ENCODE measurements at regions not wholly inside any gene's neighbourhood (a gene's known extent, or its start where the extent isn't known, plus 50 kb on each side); places are given as distances from the start of the nearest gene placed in this dataset.

DNA sequence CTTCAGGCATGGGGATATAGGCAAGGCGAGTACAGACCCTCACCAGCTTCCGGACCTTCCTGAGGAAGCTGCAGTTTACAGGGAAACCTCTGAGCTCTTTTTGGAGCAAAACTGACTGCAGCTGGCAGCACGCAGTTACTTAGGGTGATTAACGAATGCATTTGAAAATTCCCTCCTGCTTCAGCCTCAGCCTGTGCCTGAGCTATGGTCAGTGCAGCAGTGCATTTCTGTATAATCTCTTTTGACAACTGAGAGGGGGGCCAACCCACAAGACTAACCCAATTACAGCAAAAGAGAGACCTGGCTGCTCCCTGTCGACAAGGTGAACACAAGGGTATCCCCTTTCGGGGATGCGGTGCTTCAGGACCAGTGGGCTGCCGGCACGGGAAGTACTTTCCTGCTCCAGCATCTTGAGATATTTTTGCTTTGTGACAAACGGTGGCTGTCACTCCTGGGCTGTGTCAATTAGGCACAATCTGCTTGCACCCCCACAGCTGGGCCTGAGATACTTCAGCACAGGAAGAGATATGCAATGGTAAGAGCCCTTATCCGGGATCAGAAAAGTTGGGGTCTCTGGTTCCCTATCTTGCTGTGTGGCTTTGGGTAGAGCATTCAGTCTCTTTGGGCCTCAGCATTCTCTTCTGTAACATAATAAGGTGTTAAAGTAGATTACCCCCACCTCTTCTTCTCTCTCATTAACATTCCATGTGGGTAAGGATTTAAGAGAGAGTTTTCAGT lies 141.0 kb downstream of the TMEM17 start:
- no peak overlapping the region for H3K4me3 ChIP-seq (ENCODE audit: low read length)
- TF ChIP-seq CTCF (IDR thresholded peaks at IDR 0.05; ENCODE audit: insufficient read depth, low read depth, low read length, missing control alignments) = no peak
- DNase-seq (ENCODE audit: low read depth) = no peak

DNA sequence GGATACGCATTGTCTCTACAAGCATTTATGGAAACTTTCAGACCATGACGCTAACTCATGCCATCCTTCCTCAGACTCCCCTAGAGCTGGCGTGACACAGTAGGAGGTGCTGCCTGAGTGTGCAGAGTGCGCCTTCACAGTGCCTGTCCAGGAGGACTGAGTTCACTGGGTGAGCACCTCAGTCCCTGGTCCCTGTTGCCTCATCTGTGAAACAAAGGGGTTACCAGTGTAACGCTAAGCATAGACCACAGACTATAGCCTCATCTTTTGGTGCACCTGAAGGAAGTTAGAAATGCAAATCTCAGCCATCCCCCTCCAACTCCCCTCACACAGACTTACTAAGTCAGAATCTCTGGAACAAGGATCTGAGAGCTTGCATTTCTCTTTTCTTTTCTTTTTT lies 142.8 kb downstream of the TMEM17 start:
- H3K4me3 ChIP-seq (ENCODE audit: low read length) = no peak overlapping the region
- no peak for DNase-seq (ENCODE audit: low read depth)
- TF ChIP-seq CTCF (IDR thresholded peaks at IDR 0.05; ENCODE audit: insufficient read depth, low read depth, low read length, missing control alignments) = no peak

DNA sequence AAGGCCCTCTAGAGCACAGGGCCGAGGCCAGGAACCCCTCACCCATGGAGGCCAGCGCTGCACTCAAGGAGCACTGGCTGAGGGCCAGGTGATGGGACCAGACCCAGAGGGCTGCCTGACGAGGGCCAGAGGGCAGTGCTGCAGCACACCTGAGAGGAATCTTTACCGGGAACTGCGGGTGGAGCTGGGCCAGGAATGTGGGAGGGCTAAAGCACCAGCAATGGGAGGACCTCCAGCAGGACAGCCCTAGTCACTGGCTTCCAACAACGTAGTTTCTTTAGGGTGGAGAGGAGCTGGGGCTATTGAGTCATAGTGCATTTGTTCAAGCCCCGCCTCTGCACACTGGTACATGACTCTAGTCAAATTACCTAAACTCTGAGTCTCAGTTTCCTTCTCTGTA lies 143.4 kb downstream of the TMEM17 start:
- DNase-seq (ENCODE audit: low read depth) = peak; percentile 88
- TF ChIP-seq CTCF (IDR thresholded peaks at IDR 0.05; ENCODE audit: insufficient read depth, low read depth, low read length, missing control alignments) = no peak
- no peak overlapping the region for H3K4me3 ChIP-seq (ENCODE audit: low read length)

- no peak overlapping the region for H3K4me3 ChIP-seq (ENCODE audit: low read length)
- no peak for TF ChIP-seq CTCF (IDR thresholded peaks at IDR 0.05; ENCODE audit: insufficient read depth, low read depth, low read length, missing control alignments)
- no peak for DNase-seq (ENCODE audit: low read depth)
Measured at GRCh38 chr2:62361964-62362363, 144.0 kb downstream of the TMEM17 start.

DNA sequence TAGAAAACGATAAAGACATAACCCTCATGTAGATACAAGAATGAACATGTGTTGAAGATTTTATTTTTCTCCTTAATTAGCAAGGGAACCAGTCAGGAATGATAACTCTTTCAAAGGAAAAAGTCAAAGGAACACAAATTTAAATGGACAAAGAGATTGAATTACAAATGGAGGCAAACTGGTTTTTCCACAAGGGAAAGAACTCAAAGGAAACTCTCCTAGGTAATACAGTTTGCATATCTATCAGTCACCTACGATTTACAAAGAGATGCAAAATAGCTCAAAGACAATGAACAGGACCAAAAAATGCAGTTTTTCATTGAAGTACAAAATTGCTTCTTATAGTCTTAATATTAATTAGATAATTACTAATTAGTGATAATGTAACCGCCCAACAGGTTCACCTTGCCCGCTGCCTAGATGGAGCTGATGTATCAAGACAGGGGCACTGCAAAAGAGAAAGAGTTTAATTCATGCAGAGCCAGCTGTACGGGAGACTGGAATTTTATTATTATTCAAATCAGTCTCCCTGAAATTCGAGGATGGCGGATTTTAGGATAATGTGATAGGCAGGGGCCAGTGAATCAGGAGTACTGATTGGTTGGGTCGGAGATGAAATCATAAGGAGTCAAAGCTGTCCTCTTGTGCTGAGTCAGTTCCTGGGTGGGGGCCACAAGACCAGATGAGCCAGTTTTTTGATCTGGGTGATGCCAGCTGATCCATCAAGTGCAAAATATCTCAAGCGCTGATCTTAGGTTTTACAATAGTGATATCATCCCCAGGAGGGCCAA lies 151.0 kb downstream of the TMEM17 start:
- no peak overlapping the region for H3K4me3 ChIP-seq (ENCODE audit: low read length)
- no peak for TF ChIP-seq CTCF (IDR thresholded peaks at IDR 0.05; ENCODE audit: insufficient read depth, low read depth, low read length, missing control alignments)
- peak; percentile 88 for DNase-seq (ENCODE audit: low read depth)

DNA sequence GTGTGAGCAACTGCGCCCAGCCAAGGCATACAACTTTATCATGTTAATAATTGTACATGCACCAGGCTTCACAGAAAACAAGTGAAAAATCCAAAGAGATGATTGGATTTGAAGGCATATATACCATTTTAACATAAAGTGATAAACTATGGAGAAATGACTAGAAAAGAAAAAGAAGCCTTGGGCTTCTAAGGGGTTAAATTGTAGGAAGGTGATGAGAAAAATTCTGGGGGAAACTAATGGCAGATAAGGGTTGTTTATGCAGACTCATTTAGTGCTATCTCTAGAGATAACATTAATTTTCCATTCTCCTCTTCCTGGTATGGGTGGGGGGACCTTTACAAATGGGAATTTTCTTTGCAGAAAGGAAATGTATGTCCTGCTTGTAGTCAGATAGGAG lies 154.0 kb downstream of the TMEM17 start:
- no peak for TF ChIP-seq CTCF (IDR thresholded peaks at IDR 0.05; ENCODE audit: insufficient read depth, low read depth, low read length, missing control alignments)
- no peak for DNase-seq (ENCODE audit: low read depth)
- no peak overlapping the region for H3K4me3 ChIP-seq (ENCODE audit: low read length)
